GM18520 (cell line): ENCODE measurements at regions not wholly inside any gene's neighbourhood (a gene's known extent, or its start where the extent isn't known, plus 50 kb on each side); places are given as distances from the start of the nearest gene placed in this dataset.
"Not testable (repeated sequence)": the region's sequence is repeated elsewhere in the genome, so short reads cannot be mapped to it uniquely, and the experiment has no call there.

Source experiments
- ATAC-seq: cut with Tn5 transposase; IDR thresholded peaks from one replicate; pipeline ENCODE4 v1.9.1; 2021; ENCODE audit not compliant: unreplicated experiment

DNA sequence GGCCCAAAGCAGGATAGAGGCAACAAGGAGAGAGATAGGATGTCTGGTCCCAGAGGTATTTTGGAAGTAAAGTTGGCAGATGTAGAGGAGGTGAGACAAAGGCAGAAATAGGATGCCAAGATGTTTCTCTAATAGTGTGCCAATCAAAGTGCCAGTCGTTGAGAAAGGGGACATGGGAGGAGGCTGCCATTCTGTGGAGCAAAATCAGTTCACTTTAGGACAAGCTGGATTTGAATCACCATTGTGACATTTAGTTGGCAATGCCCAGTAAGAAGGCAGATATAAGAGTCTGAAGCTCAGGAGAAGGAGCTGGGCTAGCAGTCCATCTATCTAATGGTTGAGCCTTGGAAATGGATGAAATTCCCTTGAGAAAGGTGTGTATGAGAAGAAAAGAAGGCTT is 53.8 kb downstream of the ADRB2 start:
- ATAC-seq: no peak

- no peak for ATAC-seq
Observed at GRCh38 chr5:148880696-148881095, 54.3 kb downstream of the ADRB2 start.

DNA sequence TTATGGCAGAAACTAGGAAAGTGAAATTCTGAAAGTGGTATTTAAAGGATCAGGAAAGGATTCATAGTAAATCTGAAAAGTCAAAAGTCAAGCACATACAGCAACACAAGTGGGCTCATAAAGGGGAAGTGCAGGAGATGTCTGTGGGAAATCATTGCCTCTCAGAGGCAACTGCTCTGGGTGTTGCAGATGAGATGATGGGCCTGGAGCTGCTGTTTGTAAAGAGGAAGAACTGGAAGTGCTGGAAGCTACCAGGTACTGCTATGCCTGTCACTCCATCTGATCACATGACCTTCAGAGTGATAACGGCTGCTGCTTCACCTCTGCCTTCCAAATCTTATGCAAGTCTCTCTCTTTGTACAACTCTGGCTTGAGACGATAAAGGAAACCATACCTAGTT is 55.9 kb downstream of the ADRB2 start:
- no peak for ATAC-seq

- no peak for ATAC-seq
Observed at GRCh38 chr5:148884339-148885020, 58.1 kb downstream of the ADRB2 start.

GRCh38 chr5:148887123-148887881 is 60.9 kb downstream of the ADRB2 start:
- peak; percentile 85 for ATAC-seq

DNA sequence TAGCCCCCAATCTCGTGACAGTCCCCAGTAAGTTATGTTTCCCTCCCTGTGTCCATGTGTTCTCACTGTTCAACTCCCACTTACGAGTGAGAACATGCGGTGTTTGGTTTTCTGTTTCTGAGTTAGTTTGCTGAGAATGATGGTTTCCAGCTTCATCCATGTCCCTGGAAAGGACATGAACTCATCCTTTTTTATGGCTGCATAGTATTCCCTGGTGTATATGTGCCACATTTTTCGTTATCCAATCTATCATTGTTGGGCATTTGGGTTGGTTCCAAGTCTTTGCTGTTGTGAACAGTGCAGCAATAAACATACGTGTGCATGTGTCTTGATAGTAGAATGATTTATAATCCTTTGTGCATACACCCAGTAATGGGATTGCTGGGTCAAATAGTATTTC is 63.5 kb downstream of the ADRB2 start:
- ATAC-seq: not testable (repeated sequence)

- ATAC-seq: not testable (repeated sequence)
Observed at GRCh38 chr5:148895441-148895840, 69.0 kb downstream of the ADRB2 start.

DNA sequence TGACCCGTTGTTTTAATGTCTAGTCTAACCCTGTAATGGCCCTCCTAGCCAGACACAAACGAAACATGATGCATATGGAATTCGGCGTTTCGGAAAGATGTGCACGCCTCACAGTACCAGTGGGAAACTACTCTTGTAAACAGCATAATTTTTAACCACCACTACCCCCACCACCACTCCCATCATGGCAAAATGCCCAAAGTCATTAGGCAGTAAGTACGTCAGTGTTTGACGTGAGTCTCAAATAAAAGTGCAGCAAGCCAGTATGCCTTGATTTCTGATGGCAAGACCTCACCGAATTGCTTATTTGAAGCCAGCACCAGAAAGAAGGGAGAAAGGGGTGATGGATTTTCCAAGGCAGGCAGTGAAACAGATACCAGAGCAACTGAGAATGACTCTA is 71.4 kb downstream of the ADRB2 start:
- no peak for ATAC-seq

DNA sequence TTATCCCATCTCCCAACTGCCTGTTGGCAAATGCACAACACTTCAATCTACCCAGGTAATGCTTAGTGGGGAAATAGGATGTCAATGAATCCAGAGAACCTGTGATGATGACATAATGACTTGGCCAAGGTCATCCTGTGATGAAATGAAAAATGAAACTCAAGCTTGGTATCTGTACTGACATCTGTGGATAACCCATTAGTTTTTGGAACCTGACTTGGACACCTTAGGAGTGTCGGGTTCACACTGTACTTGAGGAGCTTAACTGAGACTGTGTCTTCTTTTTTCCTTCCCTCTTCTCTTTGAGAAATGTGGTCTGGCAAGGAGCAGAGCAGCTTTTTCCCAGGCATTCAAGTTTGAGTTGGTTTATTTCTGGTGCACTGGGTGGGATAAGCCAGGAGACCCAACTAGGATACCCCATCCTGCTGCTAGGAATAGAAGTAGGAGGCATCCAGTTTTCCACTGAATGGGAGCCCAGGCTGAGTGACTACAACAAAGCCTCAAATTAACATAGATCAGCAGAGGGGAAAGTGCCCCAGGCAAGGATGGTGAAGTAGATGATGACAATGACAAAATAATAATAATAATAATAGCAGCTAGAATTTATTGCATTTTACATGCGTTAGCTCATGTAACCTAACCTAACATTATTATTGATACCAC is 72.1 kb downstream of the ADRB2 start:
- ATAC-seq: no peak

- ATAC-seq: no peak
Observed at GRCh38 chr5:148899993-148900392, 73.6 kb downstream of the ADRB2 start.

DNA sequence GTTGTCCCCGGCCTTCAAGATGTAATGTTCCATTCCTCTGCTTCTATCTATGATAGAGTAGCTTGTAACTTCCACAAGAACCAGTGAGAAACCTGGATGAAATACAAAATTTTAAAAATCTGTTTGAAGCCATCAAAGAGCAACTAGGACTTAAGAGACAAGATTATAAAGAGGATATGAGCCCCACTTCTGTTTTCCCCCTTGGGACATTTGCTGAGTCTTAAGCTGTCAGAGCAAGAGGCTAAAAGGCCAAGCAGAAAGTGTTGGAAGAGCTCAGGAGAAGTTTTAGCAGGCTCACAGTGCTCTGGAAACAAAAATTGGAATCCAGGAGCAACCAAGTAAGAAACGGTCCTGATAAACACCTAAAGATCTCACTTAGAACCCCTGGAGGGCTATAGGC is 76.1 kb downstream of the ADRB2 start:
- ATAC-seq: no peak

GRCh38 chr5:148903587-148903986 is 77.2 kb downstream of the ADRB2 start:
- no peak for ATAC-seq

DNA sequence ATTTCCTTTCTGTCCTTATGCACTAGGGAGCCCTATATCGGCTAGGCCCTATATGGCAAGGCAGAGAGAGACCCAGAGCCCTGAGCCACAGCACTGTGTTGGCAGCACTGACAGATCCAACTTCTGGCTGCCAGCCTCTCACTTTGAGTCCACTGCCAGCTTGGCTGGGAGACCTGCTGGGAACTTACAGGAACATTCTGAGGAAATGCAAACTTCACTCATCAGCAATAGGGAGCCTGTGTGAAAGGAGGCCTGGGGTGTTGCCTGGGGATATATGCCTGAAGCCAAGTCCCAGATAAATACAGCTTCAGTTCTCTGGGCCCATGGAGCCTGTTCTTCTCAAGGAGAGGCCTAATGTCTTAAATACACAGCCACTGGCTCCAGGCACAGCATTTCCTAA is 78.0 kb downstream of the ADRB2 start:
- no peak for ATAC-seq

- no peak for ATAC-seq
Observed at GRCh38 chr5:148905541-148905940, 79.1 kb downstream of the ADRB2 start.

- no peak for ATAC-seq
Observed at GRCh38 chr5:148906968-148907367, 80.6 kb downstream of the ADRB2 start.

GRCh38 chr5:148909040-148909439 is 82.6 kb downstream of the ADRB2 start:
- no peak for ATAC-seq

DNA sequence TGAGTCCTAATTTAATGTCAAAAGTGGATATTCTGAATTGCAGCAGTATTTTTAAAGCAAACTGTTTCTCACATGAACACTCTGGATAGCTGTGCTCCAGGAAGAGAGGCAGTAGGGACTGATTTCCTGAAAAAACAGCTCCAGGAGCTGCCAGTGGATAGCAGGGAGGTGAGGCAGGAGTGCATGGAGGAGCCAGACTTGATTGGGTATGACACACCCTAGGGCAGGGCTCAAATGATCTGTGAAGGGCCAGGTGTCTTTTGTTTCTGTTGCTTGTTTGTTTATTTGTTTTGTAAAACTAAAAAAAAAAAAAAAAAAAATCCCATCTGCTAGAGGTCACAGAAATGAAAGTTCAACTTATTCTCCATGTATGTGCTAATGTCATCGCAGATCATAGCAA is 83.4 kb downstream of the ADRB2 start:
- ATAC-seq: no peak

GRCh38 chr5:148910216-148910615 is 83.8 kb downstream of the ADRB2 start:
- no peak for ATAC-seq

GRCh38 chr5:148910686-148911361 is 84.4 kb downstream of the ADRB2 start:
- no peak for ATAC-seq

DNA sequence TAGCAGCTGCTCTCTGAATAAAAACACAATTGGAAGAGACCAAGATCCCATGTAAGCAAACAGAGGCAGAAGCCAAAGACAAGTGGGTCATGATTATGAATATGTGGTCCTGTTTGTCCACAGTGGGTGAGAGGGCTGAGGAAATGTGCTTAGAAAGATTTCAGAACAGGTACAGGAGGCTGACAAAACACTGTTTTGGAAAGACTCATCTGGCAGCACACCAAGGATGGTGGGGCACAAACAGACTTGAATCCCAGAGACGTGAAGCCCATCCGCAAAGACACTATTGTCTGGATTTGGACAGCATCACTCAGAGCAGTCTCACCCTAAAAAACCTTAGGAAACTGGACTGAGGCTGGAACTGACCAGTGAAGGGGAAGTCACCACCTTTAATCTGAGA is 85.0 kb downstream of the ADRB2 start:
- ATAC-seq: no peak

- no peak for ATAC-seq
Observed at GRCh38 chr5:148912146-148912545, 85.7 kb downstream of the ADRB2 start.
